ENCODE measurements at regions not wholly inside any gene's neighbourhood (a gene's known extent, or its start where the extent isn't known, plus 50 kb on each side); places are given as distances from the start of the nearest gene placed in this dataset.

DNA sequence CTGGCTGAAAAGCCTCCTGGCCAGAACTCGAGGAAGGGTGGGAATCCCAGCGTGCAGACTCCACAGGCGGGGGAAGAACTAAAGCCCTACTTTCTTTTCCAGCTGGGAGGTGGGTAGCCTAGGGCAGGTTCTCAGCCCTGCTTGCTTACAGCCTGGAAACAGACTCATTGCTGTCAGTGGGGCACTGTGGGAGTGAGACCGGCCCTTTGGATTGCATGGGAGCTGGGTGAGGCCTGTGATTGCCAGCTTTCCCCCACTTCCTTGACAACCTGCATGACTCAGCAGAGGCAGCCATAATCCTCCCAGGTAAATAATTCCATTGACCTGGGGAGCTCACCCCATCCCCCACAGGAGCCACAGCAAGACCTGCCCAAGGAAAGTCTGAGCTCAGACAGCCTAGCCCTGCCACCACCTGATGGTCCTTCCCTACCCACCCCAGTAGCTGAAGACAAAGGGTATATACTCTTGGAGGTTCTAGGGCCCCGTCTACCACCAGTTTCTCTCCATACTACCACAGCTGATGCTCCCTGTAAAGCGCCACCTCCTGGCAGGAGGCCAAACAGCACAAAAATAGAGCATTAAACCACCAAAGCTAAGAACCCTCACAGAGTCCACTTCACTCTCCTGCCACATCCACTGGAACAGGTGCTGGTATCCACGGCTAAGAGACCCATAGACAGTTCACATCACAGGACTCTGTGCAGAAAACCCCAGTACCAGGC, 294.1 kb downstream of the SEC23A start:
- H3K4me1 ChIP-seq (ENCODE audit: control insufficient read depth, extremely low read depth, insufficient read depth, low read length) = no peaks in the 10 kb centered on the region
- no peaks in the 10 kb centered on the region for H3K9me3 ChIP-seq (ENCODE audit: control insufficient read depth, insufficient read depth, low read depth, low read length)
- no peak overlapping the region for H3K9ac ChIP-seq (ENCODE audit: insufficient read depth, low read length)
- no peaks in the 10 kb centered on the region for H4K20me1 ChIP-seq (ENCODE audit: control insufficient read depth, extremely low read depth, insufficient read depth, low read length)
- H3K27ac ChIP-seq (ENCODE audit: insufficient read depth, low read length) = no peak overlapping the region
- no peak for DNase-seq (ENCODE audit: low read depth in 2 of 2)
- no peak overlapping the region for H3K4me2 ChIP-seq (ENCODE audit: extremely low read depth, insufficient read depth, low read length)
- no peak overlapping the region for H3K4me3 ChIP-seq (replicated peaks in 1 of 4; ENCODE audit: control extremely low read depth in 1 of 4, insufficient read depth in 1 of 4, low read depth in 3 of 4, low read length in 4 of 4)
- no peaks in the 10 kb centered on the region for H3K36me3 ChIP-seq (ENCODE audit: control insufficient read depth, insufficient read depth, low read length)
- no peak for TF ChIP-seq EZH2 (IDR thresholded peaks at IDR 0.05; ENCODE audit: low read length, missing control alignments)
- TF ChIP-seq, protein P1, sequence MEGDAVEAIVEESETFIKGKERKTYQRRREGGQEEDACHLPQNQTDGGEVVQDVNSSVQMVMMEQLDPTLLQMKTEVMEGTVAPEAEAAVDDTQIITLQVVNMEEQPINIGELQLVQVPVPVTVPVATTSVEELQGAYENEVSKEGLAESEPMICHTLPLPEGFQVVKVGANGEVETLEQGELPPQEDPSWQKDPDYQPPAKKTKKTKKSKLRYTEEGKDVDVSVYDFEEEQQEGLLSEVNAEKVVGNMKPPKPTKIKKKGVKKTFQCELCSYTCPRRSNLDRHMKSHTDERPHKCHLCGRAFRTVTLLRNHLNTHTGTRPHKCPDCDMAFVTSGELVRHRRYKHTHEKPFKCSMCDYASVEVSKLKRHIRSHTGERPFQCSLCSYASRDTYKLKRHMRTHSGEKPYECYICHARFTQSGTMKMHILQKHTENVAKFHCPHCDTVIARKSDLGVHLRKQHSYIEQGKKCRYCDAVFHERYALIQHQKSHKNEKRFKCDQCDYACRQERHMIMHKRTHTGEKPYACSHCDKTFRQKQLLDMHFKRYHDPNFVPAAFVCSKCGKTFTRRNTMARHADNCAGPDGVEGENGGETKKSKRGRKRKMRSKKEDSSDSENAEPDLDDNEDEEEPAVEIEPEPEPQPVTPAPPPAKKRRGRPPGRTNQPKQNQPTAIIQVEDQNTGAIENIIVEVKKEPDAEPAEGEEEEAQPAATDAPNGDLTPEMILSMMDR (conservative IDR thresholded peaks at IDR 0.05 in 1 of 2, IDR thresholded peaks at IDR 0.05 in 1 of 2; ENCODE audit: low read depth in 1 of 2, low read length in 2 of 2) = no peak
- no peaks in the 10 kb centered on the region for H3K27me3 ChIP-seq (ENCODE audit: control insufficient read depth, insufficient read depth, low read length)
- no peaks in the 10 kb centered on the region for H3K79me2 ChIP-seq (ENCODE audit: control insufficient read depth, insufficient read depth, low read length)
- H2AFZ ChIP-seq (ENCODE audit: low read length) = no peak overlapping the region

DNA sequence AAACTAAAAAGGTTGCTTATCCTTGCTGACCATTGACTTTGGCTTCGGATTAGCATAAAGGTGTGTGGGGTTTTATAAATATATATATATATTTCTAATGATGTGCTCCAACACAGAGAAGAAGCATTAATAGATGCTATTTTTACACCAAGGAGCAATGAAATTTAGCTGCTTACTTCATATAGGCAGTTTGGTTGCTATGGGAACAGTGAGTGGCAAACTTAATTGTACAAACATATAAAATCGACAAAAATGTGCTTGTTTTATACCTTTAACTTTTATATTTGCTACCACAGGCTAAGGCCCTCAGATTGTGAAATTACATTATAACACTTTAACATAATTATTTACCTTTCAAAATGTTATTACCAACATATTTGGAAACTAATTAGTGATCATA, 303.4 kb downstream of the SEC23A start:
- Histone ChIP-seq H4K20me1 (ENCODE audit: control insufficient read depth, extremely low read depth, insufficient read depth, low read length) (no peaks in the 10 kb centered on the region), H3K4me3 (replicated peaks in 1 of 4; ENCODE audit: control extremely low read depth in 1 of 4, insufficient read depth in 1 of 4, low read depth in 3 of 4, low read length in 4 of 4) (no peak overlapping the region), H3K27me3 (ENCODE audit: control insufficient read depth, insufficient read depth, low read length) (no peaks in the 10 kb centered on the region), H3K79me2 (ENCODE audit: control insufficient read depth, insufficient read depth, low read length) (no peaks in the 10 kb centered on the region), H2AFZ (ENCODE audit: low read length) (no peak overlapping the region), H3K4me1 (ENCODE audit: control insufficient read depth, extremely low read depth, insufficient read depth, low read length) (no peaks in the 10 kb centered on the region), H3K4me2 (ENCODE audit: extremely low read depth, insufficient read depth, low read length) (no peak overlapping the region), H3K36me3 (ENCODE audit: control insufficient read depth, insufficient read depth, low read length) (no peaks in the 10 kb centered on the region), H3K9me3 (ENCODE audit: control insufficient read depth, insufficient read depth, low read depth, low read length) (no peaks in the 10 kb centered on the region), H3K27ac (ENCODE audit: insufficient read depth, low read length) (no peak overlapping the region), H3K9ac (ENCODE audit: insufficient read depth, low read length) (no peak overlapping the region)
- TF ChIP-seq, protein P1 (conservative IDR thresholded peaks at IDR 0.05 in 1 of 2, IDR thresholded peaks at IDR 0.05 in 1 of 2; ENCODE audit: low read depth in 1 of 2, low read length in 2 of 2) = no peak
- TF ChIP-seq EZH2 (IDR thresholded peaks at IDR 0.05; ENCODE audit: low read length, missing control alignments) = no peak
- no peak for DNase-seq (ENCODE audit: low read depth in 2 of 2)

DNA sequence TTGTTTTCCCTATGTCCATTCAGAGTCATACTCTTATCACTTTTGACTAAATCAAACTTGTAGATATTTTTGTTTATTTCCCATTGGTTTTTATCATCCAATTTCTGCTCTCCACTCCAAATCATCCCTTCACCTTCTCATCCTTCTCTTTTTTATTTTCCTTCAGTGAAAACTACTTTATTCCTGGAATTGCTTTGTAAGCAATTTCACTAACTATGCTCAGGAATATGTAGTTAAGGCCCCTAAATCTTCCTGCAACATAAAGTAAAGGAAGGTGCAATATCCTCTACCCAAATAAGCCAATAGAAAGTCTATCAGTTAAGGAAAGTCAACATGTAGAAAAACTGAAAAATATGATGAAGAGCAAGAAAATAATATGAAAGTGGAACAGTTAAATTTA, 308.4 kb downstream of the SEC23A start:
- Histone ChIP-seq H3K9me3 (ENCODE audit: control insufficient read depth, insufficient read depth, low read depth, low read length) (no peaks in the 10 kb centered on the region), H3K27me3 (ENCODE audit: control insufficient read depth, insufficient read depth, low read length) (no peaks in the 10 kb centered on the region), H4K20me1 (ENCODE audit: control insufficient read depth, extremely low read depth, insufficient read depth, low read length) (no peaks in the 10 kb centered on the region), H3K4me1 (ENCODE audit: control insufficient read depth, extremely low read depth, insufficient read depth, low read length) (no peaks in the 10 kb centered on the region), H3K79me2 (ENCODE audit: control insufficient read depth, insufficient read depth, low read length) (no peaks in the 10 kb centered on the region), H3K4me3 (replicated peaks in 1 of 4; ENCODE audit: control extremely low read depth in 1 of 4, insufficient read depth in 1 of 4, low read depth in 3 of 4, low read length in 4 of 4) (no peak overlapping the region), H3K4me2 (ENCODE audit: extremely low read depth, insufficient read depth, low read length) (no peak overlapping the region), H3K9ac (ENCODE audit: insufficient read depth, low read length) (no peak overlapping the region), H2AFZ (ENCODE audit: low read length) (no peak overlapping the region), H3K36me3 (ENCODE audit: control insufficient read depth, insufficient read depth, low read length) (no peaks in the 10 kb centered on the region), H3K27ac (ENCODE audit: insufficient read depth, low read length) (no peak overlapping the region)
- TF ChIP-seq, protein P1 (conservative IDR thresholded peaks at IDR 0.05 in 1 of 2, IDR thresholded peaks at IDR 0.05 in 1 of 2; ENCODE audit: low read depth in 1 of 2, low read length in 2 of 2) = no peak
- no peak for TF ChIP-seq EZH2 (IDR thresholded peaks at IDR 0.05; ENCODE audit: low read length, missing control alignments)
- no peak for DNase-seq (ENCODE audit: low read depth in 2 of 2)

All from fibroblast of lung (primary cell).